GM23248 (cell line): ENCODE measurements at regions not wholly inside any gene's neighbourhood (a gene's known extent, or its start where the extent isn't known, plus 50 kb on each side); places are given as distances from the start of the nearest gene placed in this dataset.
"Not testable (repeated sequence)": the region's sequence is repeated elsewhere in the genome, so short reads cannot be mapped to it uniquely, and the experiment has no call there.

Experiments
- DNase-seq: peaks from one replicate; pipeline ENCODE4 v3.0.0-alpha.2; 2015
- H2AFZ ChIP-seq: fragments of 200-600 bp; sonication (generic); 2 replicates; pipeline ENCODE4 v1.6.1; 2016; ENCODE audit warnings: antibody characterized with exemption
- H3F3A ChIP-seq: fragments of 200-600 bp; sonication (generic); 2 replicates; pipeline ENCODE4 v1.6.1; 2016; ENCODE audit warnings: mild to moderate bottlenecking, antibody characterized with exemption, mixed run types; ENCODE audit not compliant: insufficient read depth
- H3K27ac ChIP-seq: fragments of 200-600 bp; sonication (generic); 2 replicates; pipeline ENCODE4 v1.5.1; 2016; ENCODE audit warnings: mild to moderate bottlenecking
- H3K27me3 ChIP-seq: fragments of 200-600 bp; sonication (generic); replicated peaks from 2 replicates; pipeline ENCODE4 v1.6.1; 2016; ENCODE audit warnings: mild to moderate bottlenecking; ENCODE audit not compliant: insufficient read depth
- H3K36me3 ChIP-seq: fragments of 200-600 bp; sonication (generic); 2 replicates; pipeline ENCODE4 v1.6.1; 2016; ENCODE audit warnings: low read depth, mild to moderate bottlenecking
- H3K4me1 ChIP-seq: fragments of 200-600 bp; sonication (generic); 2 replicates; pipeline ENCODE4 v1.6.1; 2016; ENCODE audit warnings: mild to moderate bottlenecking; ENCODE audit not compliant: insufficient read depth
- H3K4me2 ChIP-seq: fragments of 200-600 bp; sonication (generic); one replicate; pipeline ENCODE4 v1.6.1; 2016; ENCODE audit warnings: mild to moderate bottlenecking; ENCODE audit not compliant: unreplicated experiment
- H3K4me3 ChIP-seq: fragments of 200-600 bp; sonication (generic); 2 replicates; pipeline ENCODE4 v1.5.1; 2016; ENCODE audit warnings: mild to moderate bottlenecking
- H3K79me2 ChIP-seq: fragments of 200-600 bp; sonication (generic); 2 replicates; pipeline ENCODE4 v1.6.1; 2016; ENCODE audit warnings: mild to moderate bottlenecking; ENCODE audit not compliant: insufficient read depth
- H3K9ac ChIP-seq: fragments of 200-600 bp; sonication (generic); 2 replicates; pipeline ENCODE4 v1.6.1; 2016; ENCODE audit warnings: mild to moderate bottlenecking
- H3K9me2 ChIP-seq: fragments of 200-600 bp; sonication (generic); 2 replicates; pipeline ENCODE4 v1.6.1; 2016; ENCODE audit warnings: mixed run types, mild to moderate bottlenecking, moderate library complexity; ENCODE audit not compliant: insufficient read depth
- H3K9me3 ChIP-seq: fragments of 200-600 bp; sonication (generic); one replicate; pipeline ENCODE4 v1.6.1; 2017; ENCODE audit warnings: low read depth
- H4K20me1 ChIP-seq: fragments of 200-600 bp; sonication (generic); 2 replicates; pipeline ENCODE4 v1.6.0; 2016; ENCODE audit not compliant: insufficient read depth
- EZH2 ChIP-seq: fragments of 200-600 bp; sonication (generic); IDR thresholded peaks from 2 replicates; pipeline ENCODE4 v1.6.1; 2018; ENCODE audit warnings: antibody characterized with exemption, mild to moderate bottlenecking; ENCODE audit not compliant: insufficient read depth, poor library complexity, severe bottlenecking
- EZH2phosphoT487 ChIP-seq: fragments of 200-600 bp; sonication (generic); IDR thresholded peaks from 2 replicates; pipeline ENCODE4 v1.6.1; 2018; ENCODE audit warnings: antibody characterized with exemption, moderate library complexity, mild to moderate bottlenecking, low read depth; ENCODE audit not compliant: insufficient read depth
- WGBS, 2 experiments: methylation state at CpG; one replicate each; pipeline ENCODE4 v1.1.6; 2015 to 2017; ENCODE audit warnings: low lambda C conversion rate in 2 of 2, low coverage in 1 of 2; ENCODE audit errors: missing lambda C conversion rate in 2 of 2; 5-methylcytosine and 5-hydroxymethylcytosine counted together
- in situ Hi-C: fragments of 300-500 bp; cut with MboI; formaldehyde crosslinking; loops from 2 replicates; pipeline ENCODE4 v1.15.0; 2020

DNA sequence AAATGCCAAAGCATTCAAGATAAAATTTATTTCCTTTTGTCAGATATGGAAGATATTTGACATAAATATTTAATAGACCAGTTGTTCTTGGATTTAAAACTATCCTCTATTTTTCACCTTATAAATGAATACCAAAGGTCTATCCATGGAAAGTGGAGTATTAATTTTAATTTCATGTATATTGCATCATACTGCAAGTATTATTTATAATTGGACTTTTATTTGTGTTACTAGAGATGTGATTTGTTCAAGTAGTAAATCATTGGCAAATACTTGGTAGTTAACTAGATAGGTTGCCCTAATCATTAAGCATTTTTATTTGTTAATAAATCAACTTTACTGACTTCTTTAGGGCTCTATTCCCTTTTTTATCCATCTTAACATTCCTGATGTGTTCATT is 98.1 kb downstream of the CDC14C start:
- no peaks in the 10 kb centered on the region for H3K4me1 ChIP-seq
- H3K27ac ChIP-seq: no peak overlapping the region
- H2AFZ ChIP-seq: no peak overlapping the region
- H3K9me2 ChIP-seq: no peaks in the 10 kb centered on the region
- no peak overlapping the region for H3K9ac ChIP-seq
- H3K79me2 ChIP-seq: no peaks in the 10 kb centered on the region
- no peak overlapping the region for H3K4me3 ChIP-seq
- no peaks in the 10 kb centered on the region for H3K9me3 ChIP-seq
- DNase-seq: no peak
- TF ChIP-seq EZH2phosphoT487: no peak
- no peak for TF ChIP-seq EZH2
- H3K4me2 ChIP-seq: no peak overlapping the region
- in situ Hi-C loops: no loop called here
- no peaks in the 10 kb centered on the region for H4K20me1 ChIP-seq
- no peaks in the 10 kb centered on the region for H3K36me3 ChIP-seq
- no peaks in the 10 kb centered on the region for H3K27me3 ChIP-seq
- no peaks in the 10 kb centered on the region for H3F3A ChIP-seq

DNA sequence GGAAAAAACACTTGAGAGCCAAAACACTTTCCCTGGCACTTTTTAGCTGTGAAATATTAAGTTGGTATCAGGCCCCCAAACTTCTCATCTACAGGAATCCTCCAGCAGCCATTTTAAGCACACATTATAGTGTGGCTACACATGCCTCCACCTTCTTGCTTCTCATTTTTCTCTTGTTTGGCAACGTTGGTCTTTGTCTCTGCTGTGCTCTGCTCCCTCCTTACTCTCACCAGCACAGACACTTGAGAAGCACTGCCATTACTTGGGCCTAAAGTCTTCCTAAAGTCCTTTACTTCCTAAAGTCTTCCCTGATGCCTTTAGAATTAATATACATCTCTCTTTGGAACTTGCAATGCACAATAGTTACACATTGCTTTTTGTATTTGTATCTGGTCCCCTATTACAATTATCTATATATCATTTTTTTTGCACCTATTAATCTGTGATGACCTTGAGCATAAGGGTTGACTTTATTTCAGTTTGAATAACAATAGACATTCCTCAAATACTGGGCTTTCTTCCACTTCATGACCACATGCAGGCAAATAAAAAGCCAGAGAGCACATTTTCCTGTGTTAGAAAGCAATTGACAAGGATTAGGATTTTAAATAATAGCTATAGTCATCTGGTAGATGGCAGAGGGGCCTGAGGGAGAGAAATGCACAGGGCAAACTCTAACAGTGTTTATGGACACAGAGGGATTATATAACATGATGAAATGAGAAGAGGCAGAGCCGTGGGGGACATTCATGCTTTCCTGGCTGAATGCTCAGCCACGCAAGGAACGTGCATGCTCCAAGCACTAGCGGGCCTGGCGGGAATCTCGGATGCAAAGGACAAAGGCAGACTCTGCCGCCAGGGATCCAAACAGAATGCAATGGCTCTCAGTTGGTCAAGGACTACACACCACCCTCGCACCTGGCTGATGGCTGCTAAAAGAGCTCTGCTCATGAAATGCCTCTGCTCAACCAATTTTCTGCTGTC is 99.3 kb downstream of the CDC14C start:
- Histone ChIP-seq H3K9ac (no peak overlapping the region), H3K4me2 (no peak overlapping the region), H3K79me2 (no peaks in the 10 kb centered on the region), H3K9me2 (no peaks in the 10 kb centered on the region), H4K20me1 (no peaks in the 10 kb centered on the region), H3F3A (no peaks in the 10 kb centered on the region), H3K27ac (no peak overlapping the region), H3K4me3 (no peak overlapping the region), H2AFZ (no peak overlapping the region), H3K36me3 (no peaks in the 10 kb centered on the region), H3K9me3 (no peaks in the 10 kb centered on the region), H3K27me3 (no peaks in the 10 kb centered on the region), H3K4me1 (no peaks in the 10 kb centered on the region)
- DNase-seq: no peak
- in situ Hi-C loops: no loop called here
- TF ChIP-seq EZH2: no peak
- no peak for TF ChIP-seq EZH2phosphoT487
- WGBS, 2 experiments: 6 to 26% methylated on average over 9 of the region's 9 CpGs

DNA sequence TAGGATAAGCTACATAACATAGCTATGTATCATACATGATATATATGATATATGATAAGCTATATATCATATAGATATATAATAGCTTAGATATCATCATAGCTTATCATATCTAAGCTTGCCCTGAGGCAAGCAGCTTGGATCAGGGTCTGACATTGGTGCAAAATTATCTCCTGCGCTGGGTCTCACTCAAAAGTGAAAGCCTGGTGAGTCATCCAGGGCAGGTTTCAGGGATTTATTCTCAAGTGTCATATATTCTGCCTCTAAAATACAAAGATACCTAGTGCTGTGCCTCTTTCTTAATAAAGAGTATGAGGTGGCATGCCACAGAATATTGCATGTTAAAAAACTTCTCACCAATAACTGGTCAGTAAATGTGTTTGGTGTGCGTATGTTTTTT is 105.9 kb downstream of the CDC14C start:
- in situ Hi-C loops: no loop called here
- no peaks in the 10 kb centered on the region for H4K20me1 ChIP-seq
- H3F3A ChIP-seq: no peaks in the 10 kb centered on the region
- H3K36me3 ChIP-seq: no peaks in the 10 kb centered on the region
- H3K79me2 ChIP-seq: no peaks in the 10 kb centered on the region
- H3K9me2 ChIP-seq: no peaks in the 10 kb centered on the region
- TF ChIP-seq EZH2: no peak
- no peak for TF ChIP-seq EZH2phosphoT487
- H3K9ac ChIP-seq: no peak overlapping the region
- H3K4me1 ChIP-seq: no peaks in the 10 kb centered on the region
- H2AFZ ChIP-seq: no peak overlapping the region
- WGBS, 2 experiments: 43 to 50% methylated on average over 2 of the region's 2 CpGs
- H3K4me3 ChIP-seq: no peak overlapping the region
- H3K4me2 ChIP-seq: no peak overlapping the region
- H3K27me3 ChIP-seq: no peaks in the 10 kb centered on the region
- H3K27ac ChIP-seq: no peak overlapping the region
- no peaks in the 10 kb centered on the region for H3K9me3 ChIP-seq
- no peak for DNase-seq

DNA sequence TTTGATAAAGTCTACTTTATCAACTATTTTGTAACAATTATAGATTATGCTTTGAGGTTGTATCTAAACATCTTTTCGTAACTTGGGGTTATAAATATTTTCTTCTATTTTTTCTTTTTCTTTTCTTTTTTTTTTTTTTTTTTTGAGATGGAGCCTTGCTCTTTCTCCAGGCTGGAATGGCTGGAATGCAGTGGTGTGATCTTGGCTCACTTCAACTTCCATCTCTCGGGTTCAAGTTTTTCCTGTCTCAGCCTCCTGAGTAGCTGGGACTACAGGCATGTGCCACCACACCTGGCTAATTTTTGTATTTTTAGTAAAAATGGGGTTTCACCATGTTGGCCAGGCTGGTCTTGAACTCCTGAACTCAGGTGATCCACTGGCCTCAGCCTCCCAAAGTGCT is 108.8 kb downstream of the CDC14C start:
- H3K36me3 ChIP-seq, H2AFZ ChIP-seq, H4K20me1 ChIP-seq, H3K27ac ChIP-seq, H3K4me2 ChIP-seq, H3K4me3 ChIP-seq, H3K9me3 ChIP-seq, H3F3A ChIP-seq, H3K9me2 ChIP-seq, H3K79me2 ChIP-seq, DNase-seq, H3K4me1 ChIP-seq, H3K9ac ChIP-seq, H3K27me3 ChIP-seq, in situ Hi-C loops: not testable (repeated sequence)
- 24 to 25% methylated on average over 2 of the region's 2 CpGs for WGBS, 2 experiments
